ENCODE measurements at regions not wholly inside any gene's neighbourhood (a gene's known extent, or its start where the extent isn't known, plus 50 kb on each side); places are given as distances from the start of the nearest gene placed in this dataset.

- Histone ChIP-seq H3K27me3 (ENCODE audit: control insufficient read depth in 1 of 2, insufficient read depth in 2 of 2, low read length in 2 of 2) (no peaks in the 10 kb centered on the region), H3K27ac (ENCODE audit: extremely low read length, insufficient read depth, low read length) (no peak overlapping the region), H3K4me1 (ENCODE audit: insufficient read depth, low read length) (no peaks in the 10 kb centered on the region), H3K9ac (ENCODE audit: insufficient read depth, low read depth, low read length) (no peak overlapping the region), H3K36me3 (replicated peaks in 1 of 2; ENCODE audit: control insufficient read depth in 1 of 2, insufficient read depth in 2 of 2, low read length in 2 of 2) (no peaks in the 10 kb centered on the region), H3K79me2 (ENCODE audit: insufficient read depth, low read length) (no peaks in the 10 kb centered on the region), H4K20me1 (ENCODE audit: insufficient read depth, low read length) (no peaks in the 10 kb centered on the region), H3K4me2 (ENCODE audit: low read depth, low read length) (no peak overlapping the region), H2AFZ (ENCODE audit: low read length) (no peak overlapping the region), H3K4me3 (replicated peaks in 1 of 3; ENCODE audit: insufficient read depth in 1 of 3, low read depth in 2 of 3, low read length in 3 of 3) (no peak overlapping the region), H3K9me3 (ENCODE audit: low read length) (no peaks in the 10 kb centered on the region)
- DNase-seq (ENCODE audit: low spot score), result no peak
- BruUV-seq (replicated peaks), result no TSS peak
- POLR2A ChIA-PET, result no interaction called here
- intact Hi-C loops (cut with micrococcal nuclease; ENCODE audit: unreplicated experiment) (no loop called here), in situ Hi-C loops (cut with HindIII; ENCODE audit: extremely low pct_ligation_motif_present, low pct_unique_long_range_greater_than_20kb) (no loop called here)
- no peak for ATAC-seq
- WGBS (ENCODE audit: low lambda C conversion rate), result 6% methylated on average over 1 of the region's 1 CpG
- CTCF ChIA-PET (ENCODE audit: low intra/inter-chr PET ratio, low total read pairs), result no interaction called here
- no peak for FAIRE-seq
- TF ChIP-seq ZNF569 (CRISPR knock-in tag; IDR thresholded peaks at IDR 0.05; ENCODE audit: borderline replicate concordance), result no peak
- TF ChIP-seq KIAA2018 (CRISPR knock-in tag; IDR thresholded peaks at IDR 0.05; ENCODE audit: borderline replicate concordance), result no peak
- TF ChIP-seq ZFX (CRISPR knock-in tag; IDR thresholded peaks at IDR 0.05; ENCODE audit: low read depth), result no peak
- no peak for TF ChIP-seq ZNF549 (CRISPR knock-in tag; IDR thresholded peaks at IDR 0.05)
- TF ChIP-seq MAFF (IDR thresholded peaks at IDR 0.05; ENCODE audit: low read depth, low read length), result no peak
- TF ChIP-seq PAF1 (CRISPR knock-in tag; IDR thresholded peaks at IDR 0.05), result no peak
- no peak for TF ChIP-seq REST (IDR thresholded peaks at IDR 0.05; ENCODE audit: borderline replicate concordance in 1 of 2, low read depth in 1 of 2, low read length in 2 of 2)
- no peak for TF ChIP-seq ZNF512B (CRISPR knock-in tag; IDR thresholded peaks at IDR 0.05; ENCODE audit: borderline replicate concordance)
Measured at GRCh38 chr15:96549136-96549535, 218.6 kb downstream of the NR2F2 start.

Measured in HepG2 (cell line).